ENCODE measurements at regions not wholly inside any gene's neighbourhood (a gene's known extent, or its start where the extent isn't known, plus 50 kb on each side); places are given as distances from the start of the nearest gene placed in this dataset.

GRCh38 chr10:108765794-108766193 is 1157.5 kb downstream of the XPNPEP1 start:
- Histone ChIP-seq H3K79me2 (ENCODE audit: insufficient read depth, low read depth, low read length) (no peaks in the 10 kb centered on the region), H3K4me1 (ENCODE audit: insufficient read depth, low read length, poor library complexity, severe bottlenecking) (no peaks in the 10 kb centered on the region), H2AFZ (ENCODE audit: low read length) (no peak overlapping the region), H3K4me3 (ENCODE audit: low read depth, low read length, poor library complexity, severe bottlenecking) (no peak overlapping the region), H3K4me2 (ENCODE audit: low read length) (no peak overlapping the region), H3K9me3 (ENCODE audit: low read length) (no peaks in the 10 kb centered on the region), H4K20me1 (ENCODE audit: insufficient read depth, low read length) (no peaks in the 10 kb centered on the region), H3K9me2 (ENCODE audit: insufficient read depth, low read length) (no peaks in the 10 kb centered on the region), H3K27ac (ENCODE audit: low read depth, low read length, poor library complexity, severe bottlenecking) (no peak overlapping the region), H3K36me3 (ENCODE audit: insufficient read depth, low read length) (no peaks in the 10 kb centered on the region)
- no TSS peak for BruUV-seq (replicated peaks)
- no peak for DNase-seq (ENCODE audit: low spot score)
- no peak for TF ChIP-seq EZH2phosphoT487 (IDR thresholded peaks at IDR 0.05; ENCODE audit: borderline replicate concordance, low read depth, low read length)
- TF ChIP-seq CTCF (conservative IDR thresholded peaks at IDR 0.05; ENCODE audit: low read length): no peak
- intact Hi-C loops (cut with micrococcal nuclease; ENCODE audit: unreplicated experiment): no loop called here
- POLR2A ChIA-PET: no interaction called here
- CTCF ChIA-PET (ENCODE audit: unreplicated experiment): no interaction called here

- H3K27ac ChIP-seq (ENCODE audit: low read depth, low read length, poor library complexity, severe bottlenecking): no peak overlapping the region
- no peaks in the 10 kb centered on the region for H3K4me1 ChIP-seq (ENCODE audit: insufficient read depth, low read length, poor library complexity, severe bottlenecking)
- H2AFZ ChIP-seq (ENCODE audit: low read length): no peak overlapping the region
- no peak overlapping the region for H3K4me3 ChIP-seq (ENCODE audit: low read depth, low read length, poor library complexity, severe bottlenecking)
- no TSS peak for BruUV-seq (replicated peaks)
- H3K9me3 ChIP-seq (ENCODE audit: low read length): no peaks in the 10 kb centered on the region
- ChIA-PET CTCF (ENCODE audit: unreplicated experiment) (no interaction called here), POLR2A (interaction anchor here (0.6 to 0.7 kb wide), 2 partner anchors 36 to 950 kb away, joined by 3 read pairs; no protein-coding TSS in a partner anchor)
- H3K36me3 ChIP-seq (ENCODE audit: insufficient read depth, low read length): no peaks in the 10 kb centered on the region
- no peaks in the 10 kb centered on the region for H3K9me2 ChIP-seq (ENCODE audit: insufficient read depth, low read length)
- H3K79me2 ChIP-seq (ENCODE audit: insufficient read depth, low read depth, low read length): no peaks in the 10 kb centered on the region
- TF ChIP-seq EZH2phosphoT487 (IDR thresholded peaks at IDR 0.05; ENCODE audit: borderline replicate concordance, low read depth, low read length) (no peak), CTCF (conservative IDR thresholded peaks at IDR 0.05; ENCODE audit: low read length) (no peak)
- H4K20me1 ChIP-seq (ENCODE audit: insufficient read depth, low read length): no peaks in the 10 kb centered on the region
- no peak overlapping the region for H3K4me2 ChIP-seq (ENCODE audit: low read length)
- no peak for DNase-seq (ENCODE audit: low spot score)
- intact Hi-C loops (cut with micrococcal nuclease; ENCODE audit: unreplicated experiment): no loop called here
Observed at GRCh38 chr10:108757946-108758345, 1165.4 kb downstream of the XPNPEP1 start.

DNA sequence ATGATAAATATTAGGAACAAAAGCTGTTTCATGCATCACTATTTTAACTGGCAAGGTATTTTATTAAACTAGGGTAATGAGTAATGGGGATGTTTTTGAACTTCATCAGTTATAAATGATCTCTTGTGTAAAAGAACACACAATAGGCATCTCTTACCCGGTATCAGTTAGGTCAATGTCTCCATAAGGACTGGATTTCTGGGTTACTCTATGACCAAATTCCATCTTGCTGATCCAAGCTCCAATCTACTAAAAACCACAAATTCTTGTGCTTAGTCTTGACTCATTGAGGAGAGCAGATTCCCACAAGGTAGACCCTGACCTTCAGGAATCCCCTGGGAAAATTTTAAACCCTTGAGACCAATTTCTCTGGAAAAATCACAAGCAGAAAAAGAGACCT is 1167.7 kb downstream of the XPNPEP1 start:
- intact Hi-C loops (cut with micrococcal nuclease; ENCODE audit: unreplicated experiment): no loop called here
- ChIA-PET POLR2A (no interaction called here), CTCF (ENCODE audit: unreplicated experiment) (no interaction called here)
- Histone ChIP-seq H3K36me3 (ENCODE audit: insufficient read depth, low read length) (no peaks in the 10 kb centered on the region), H3K27ac (ENCODE audit: low read depth, low read length, poor library complexity, severe bottlenecking) (no peak overlapping the region), H3K9me3 (ENCODE audit: low read length) (no peaks in the 10 kb centered on the region), H3K4me2 (ENCODE audit: low read length) (no peak overlapping the region), H3K9me2 (ENCODE audit: insufficient read depth, low read length) (no peaks in the 10 kb centered on the region), H2AFZ (ENCODE audit: low read length) (no peak overlapping the region), H3K79me2 (ENCODE audit: insufficient read depth, low read depth, low read length) (no peaks in the 10 kb centered on the region), H3K4me1 (ENCODE audit: insufficient read depth, low read length, poor library complexity, severe bottlenecking) (no peaks in the 10 kb centered on the region), H3K4me3 (ENCODE audit: low read depth, low read length, poor library complexity, severe bottlenecking) (no peak overlapping the region), H4K20me1 (ENCODE audit: insufficient read depth, low read length) (no peaks in the 10 kb centered on the region)
- TF ChIP-seq CTCF (conservative IDR thresholded peaks at IDR 0.05; ENCODE audit: low read length) (no peak), EZH2phosphoT487 (IDR thresholded peaks at IDR 0.05; ENCODE audit: borderline replicate concordance, low read depth, low read length) (no peak)
- no peak for DNase-seq (ENCODE audit: low spot score)
- BruUV-seq (replicated peaks): no TSS peak

Data from OCI-LY7 (cell line).